Fibroblast of skin of left quadriceps (primary cell): ENCODE measurements at regions not wholly inside any gene's neighbourhood (a gene's known extent, or its start where the extent isn't known, plus 50 kb on each side); places are given as distances from the start of the nearest gene placed in this dataset.

Experiments
- DNase-seq, 2 experiments: peaks; one replicate each; pipeline ENCODE4 v3.0.0-alpha.2; 2013; ENCODE audit warnings: low read depth in 2 of 2

GRCh38 chrX:134717698-134718097 is 59.4 kb upstream of the PLAC1 start:
- DNase-seq: no peak

- DNase-seq: no peak
Measured at GRCh38 chrX:134716620-134717012, 58.3 kb upstream of the PLAC1 start.

GRCh38 chrX:134715930-134716619 is 57.8 kb upstream of the PLAC1 start:
- DNase-seq: no peak

GRCh38 chrX:134714633-134715110 is 56.4 kb upstream of the PLAC1 start:
- DNase-seq: no peak

- DNase-seq: no peak
Measured at GRCh38 chrX:134713618-134714107, 55.4 kb upstream of the PLAC1 start.

GRCh38 chrX:134712272-134712671 is 54.0 kb upstream of the PLAC1 start:
- no peak for DNase-seq

- peak in 1 of 2 experiments; percentile 30 for DNase-seq
Measured at GRCh38 chrX:134711135-134711921, 53.1 kb upstream of the PLAC1 start.
